ENCODE measurements at regions not wholly inside any gene's neighbourhood (a gene's known extent, or its start where the extent isn't known, plus 50 kb on each side); places are given as distances from the start of the nearest gene placed in this dataset.
"Not testable (repeated sequence)": the region's sequence is repeated elsewhere in the genome, so short reads cannot be mapped to it uniquely, and the experiment has no call there.

GRCh38 chr6:23790756-23791155 is 335.3 kb upstream of the NRSN1 start:
- DNase-seq (ENCODE audit: low read depth), result no peak
- H3K4me3 ChIP-seq (ENCODE audit: low read depth, low read length), result no peak overlapping the region

DNA sequence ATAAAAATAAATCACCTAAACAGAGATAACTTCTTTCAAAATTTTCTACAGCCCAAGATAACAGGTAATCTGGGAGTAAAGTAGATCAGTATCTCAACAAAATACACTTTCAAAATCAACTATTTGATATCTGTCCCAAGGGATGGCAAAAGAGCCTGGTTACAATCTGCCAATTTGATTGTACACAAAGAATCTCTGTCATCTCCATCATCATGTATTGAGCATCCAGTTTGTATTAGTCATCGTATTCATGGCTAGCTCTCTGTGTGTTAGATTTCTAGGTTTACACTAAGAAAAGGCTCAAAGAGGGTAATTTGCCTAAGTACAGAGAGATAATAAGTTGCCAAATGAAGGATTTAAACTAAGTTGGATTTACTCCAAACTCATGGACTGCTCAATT is 329.0 kb upstream of the NRSN1 start:
- H3K4me3 ChIP-seq (ENCODE audit: low read depth, low read length), result no peak overlapping the region
- DNase-seq (ENCODE audit: low read depth), result no peak

GRCh38 chr6:23804289-23804688 is 321.7 kb upstream of the NRSN1 start:
- not testable (repeated sequence) for DNase-seq (ENCODE audit: low read depth); H3K4me3 ChIP-seq (ENCODE audit: low read depth, low read length)

DNA sequence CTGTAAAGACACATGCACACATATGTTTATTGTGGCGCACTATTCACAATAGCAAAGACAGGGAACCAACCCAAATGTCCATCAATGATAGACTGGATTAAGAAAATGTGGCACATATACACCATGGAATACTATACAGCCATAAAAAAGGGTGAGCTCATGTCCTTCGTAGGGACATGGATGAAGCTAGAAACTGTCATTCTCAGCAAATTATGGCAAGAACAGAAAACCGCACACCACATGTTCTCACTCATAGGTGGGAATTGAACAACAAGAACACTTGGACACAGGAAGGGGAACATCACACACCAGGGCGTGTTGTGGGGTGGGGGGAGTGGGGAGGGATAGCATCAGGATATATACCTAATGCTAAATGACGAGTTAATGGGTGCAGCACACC is 304.9 kb upstream of the NRSN1 start:
- not testable (repeated sequence) for DNase-seq (ENCODE audit: low read depth); H3K4me3 ChIP-seq (ENCODE audit: low read depth, low read length)

DNA sequence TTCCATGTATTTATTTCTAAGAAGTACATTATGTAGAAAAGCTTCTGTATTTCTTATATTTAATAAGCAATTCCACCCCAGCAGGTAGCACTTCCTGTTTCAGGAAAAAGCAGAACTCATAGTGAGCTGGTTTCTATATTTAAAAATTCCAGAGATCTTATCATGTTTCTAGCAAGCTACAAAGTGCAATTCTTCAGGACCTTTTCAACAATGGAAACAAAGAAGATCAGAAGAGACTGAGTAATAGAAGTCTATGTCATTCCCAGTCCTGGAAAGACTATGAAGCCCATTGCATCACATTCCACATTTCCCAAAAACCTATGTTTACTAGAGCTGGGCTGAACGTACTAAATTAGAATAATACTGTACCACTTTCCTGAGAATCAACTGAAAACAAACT is 302.6 kb upstream of the NRSN1 start:
- no peak for DNase-seq (ENCODE audit: low read depth)
- H3K4me3 ChIP-seq (ENCODE audit: low read depth, low read length), result no peak overlapping the region

DNA sequence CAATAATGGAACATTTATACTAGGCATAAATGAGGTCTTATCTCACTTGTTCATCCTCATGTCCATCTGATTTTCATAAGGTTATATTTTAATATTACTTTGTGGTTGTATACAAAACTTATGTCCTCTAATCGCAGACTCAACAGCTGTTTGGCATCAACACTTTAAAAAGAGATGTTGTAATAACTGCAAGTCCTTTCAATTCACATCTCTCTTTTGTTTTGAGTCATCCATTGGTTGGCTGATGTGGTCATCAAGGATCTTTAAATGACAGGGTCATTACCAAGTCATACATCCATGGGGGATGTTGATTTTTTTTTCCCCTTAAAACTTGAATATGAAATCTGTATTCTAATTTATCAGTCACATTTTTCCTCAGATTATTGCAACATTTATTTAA is 299.4 kb upstream of the NRSN1 start:
- no peak for DNase-seq (ENCODE audit: low read depth)
- no peak overlapping the region for H3K4me3 ChIP-seq (ENCODE audit: low read depth, low read length)

DNA sequence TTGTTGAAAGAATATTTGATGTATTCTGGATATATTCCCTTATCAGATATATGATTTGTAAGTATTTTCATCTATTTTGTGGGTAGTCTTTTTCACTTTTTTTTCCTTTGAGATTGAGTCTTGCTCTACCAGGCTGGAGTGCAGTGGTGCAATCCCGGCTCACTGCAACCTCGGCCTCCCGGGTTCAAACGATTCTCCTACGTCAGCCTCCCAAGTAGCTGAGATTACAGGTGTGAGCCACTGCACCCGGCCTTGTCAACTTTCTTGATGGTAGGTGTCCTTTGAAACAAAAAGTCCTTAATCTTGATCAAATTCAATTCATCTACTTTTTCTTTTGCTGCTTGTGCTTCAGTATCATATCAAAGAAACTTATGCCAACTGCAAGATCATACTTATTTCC is 297.2 kb upstream of the NRSN1 start:
- no peak for DNase-seq (ENCODE audit: low read depth)
- no peak overlapping the region for H3K4me3 ChIP-seq (ENCODE audit: low read depth, low read length)

GRCh38 chr6:23841116-23841515 is 284.9 kb upstream of the NRSN1 start:
- DNase-seq (ENCODE audit: low read depth), result no peak
- no peak overlapping the region for H3K4me3 ChIP-seq (ENCODE audit: low read depth, low read length)

GRCh38 chr6:23842760-23843159 is 283.3 kb upstream of the NRSN1 start:
- no peak for DNase-seq (ENCODE audit: low read depth)
- H3K4me3 ChIP-seq (ENCODE audit: low read depth, low read length), result no peak overlapping the region

DNA sequence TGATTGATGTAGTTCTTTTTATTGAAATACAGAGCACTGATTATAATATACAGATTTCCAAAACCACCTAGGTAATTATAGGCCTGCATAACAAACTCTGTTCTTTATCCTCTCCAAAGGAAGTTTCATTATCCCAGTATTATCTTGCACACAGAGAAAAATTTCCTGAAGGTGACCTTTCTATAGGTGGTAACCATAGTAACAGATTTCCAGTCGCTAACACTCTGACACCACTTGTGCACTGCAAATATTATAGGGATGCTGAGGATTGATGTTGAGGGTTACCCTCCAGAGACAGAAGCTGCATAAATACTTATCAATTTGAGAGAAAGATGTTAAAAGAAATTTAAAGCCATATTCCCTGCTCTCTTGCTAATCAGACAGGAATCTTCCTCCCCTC is 274.5 kb upstream of the NRSN1 start:
- no peak for DNase-seq (ENCODE audit: low read depth)
- H3K4me3 ChIP-seq (ENCODE audit: low read depth, low read length), result no peak overlapping the region

GRCh38 chr6:23853566-23854133 is 272.4 kb upstream of the NRSN1 start:
- DNase-seq (ENCODE audit: low read depth), result not testable (repeated sequence)

DNA sequence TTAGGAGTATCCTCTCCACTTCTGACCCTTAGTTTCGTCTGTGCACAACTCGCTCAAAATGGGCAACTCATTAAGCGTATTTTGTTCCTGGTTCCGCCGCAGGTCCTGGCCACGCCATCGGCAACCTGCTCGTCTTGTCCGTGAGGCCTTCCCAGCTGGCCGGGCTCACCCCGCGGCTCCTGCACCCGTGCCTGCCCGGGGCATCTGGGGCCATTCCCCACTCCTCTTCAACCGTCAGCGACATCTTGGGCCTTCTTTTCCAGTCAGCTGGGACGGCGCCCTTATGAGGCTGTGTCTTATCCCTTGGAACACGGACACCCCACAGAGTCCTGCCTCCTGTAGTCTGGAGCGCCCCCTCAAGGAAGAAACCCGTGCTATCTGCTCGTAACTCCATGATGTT is 271.9 kb upstream of the NRSN1 start:
- not testable (repeated sequence) for H3K4me3 ChIP-seq (ENCODE audit: low read depth, low read length); DNase-seq (ENCODE audit: low read depth)

More at GRCh38 chr6:23853566-23854133, 272.4 kb upstream of the NRSN1 start:
- not testable (repeated sequence) for H3K4me3 ChIP-seq (ENCODE audit: low read depth, low read length)

DNA sequence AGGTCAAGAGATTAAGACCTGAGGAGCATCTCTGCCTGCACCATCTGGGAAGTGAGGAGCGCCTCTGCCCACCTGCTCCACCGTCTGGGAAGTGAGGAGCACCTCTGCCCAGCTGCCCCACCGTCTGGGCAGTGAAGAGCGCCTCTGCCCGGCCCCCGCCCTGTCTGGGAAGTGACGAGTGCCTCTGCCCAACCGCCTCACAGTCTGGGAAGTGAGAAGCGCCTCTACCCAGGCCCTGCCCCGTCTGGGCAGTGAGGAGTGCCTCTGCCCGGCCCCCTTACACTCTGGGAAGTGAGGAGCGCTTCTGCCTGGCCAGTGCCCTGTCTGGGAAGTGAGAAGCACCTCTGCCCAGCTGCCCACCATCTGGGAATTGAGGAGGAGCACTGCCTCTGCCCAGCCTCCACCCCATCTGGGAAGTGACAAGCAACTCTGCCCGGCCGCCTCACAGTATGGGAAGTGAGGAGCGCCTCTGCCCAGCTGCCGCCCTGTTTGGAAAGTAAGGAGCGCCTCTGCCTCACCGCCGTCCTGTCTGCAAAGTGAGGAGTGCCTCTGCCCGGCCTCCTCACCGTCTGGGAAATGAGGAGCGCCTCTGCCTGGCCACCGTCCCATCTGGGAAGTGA is 270.4 kb upstream of the NRSN1 start:
- DNase-seq (ENCODE audit: low read depth), result no peak
- no peak overlapping the region for H3K4me3 ChIP-seq (ENCODE audit: low read depth, low read length)

DNA sequence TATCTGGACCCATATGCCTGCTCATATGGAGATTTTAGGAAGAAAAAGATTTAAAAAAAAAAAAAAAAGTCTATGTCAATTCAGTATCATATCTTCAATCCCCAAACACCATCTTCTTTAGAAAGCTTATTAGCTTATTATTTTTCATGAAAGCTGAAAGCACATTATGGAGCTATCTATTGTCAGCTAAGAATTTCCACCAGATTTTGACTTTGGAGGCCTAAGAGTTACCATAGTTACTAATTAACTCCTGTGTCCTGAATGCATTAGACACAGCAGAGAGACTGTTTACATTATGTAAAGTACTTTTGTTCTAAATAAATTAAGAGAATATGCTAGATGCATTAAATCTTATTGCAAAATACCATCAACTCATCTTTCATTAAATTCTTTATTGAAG is 255.5 kb upstream of the NRSN1 start:
- no peak for DNase-seq (ENCODE audit: low read depth)
- H3K4me3 ChIP-seq (ENCODE audit: low read depth, low read length), result no peak overlapping the region

GRCh38 chr6:23873161-23873560 is 252.9 kb upstream of the NRSN1 start:
- DNase-seq (ENCODE audit: low read depth), result no peak
- no peak overlapping the region for H3K4me3 ChIP-seq (ENCODE audit: low read depth, low read length)

DNA sequence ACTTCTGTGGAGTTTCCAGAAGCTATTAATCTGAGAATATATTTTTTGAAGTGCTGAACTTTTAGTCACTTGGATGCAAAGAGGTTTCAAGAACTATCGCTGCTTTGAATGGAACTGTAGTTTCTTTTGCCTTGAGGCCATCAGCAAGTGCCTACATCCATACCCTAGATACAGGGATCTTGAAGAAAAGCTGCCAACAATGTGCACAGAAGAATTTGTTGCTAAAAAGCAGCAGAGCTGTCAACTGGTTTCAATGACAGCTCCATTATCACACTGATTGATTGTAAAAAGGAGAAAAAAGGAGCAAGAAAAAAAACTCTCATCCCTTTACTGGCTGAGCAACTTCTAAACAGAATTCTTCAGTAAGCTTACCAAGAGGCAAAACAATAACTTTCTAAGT is 251.0 kb upstream of the NRSN1 start:
- H3K4me3 ChIP-seq (ENCODE audit: low read depth, low read length), result no peak overlapping the region
- no peak for DNase-seq (ENCODE audit: low read depth)

DNA sequence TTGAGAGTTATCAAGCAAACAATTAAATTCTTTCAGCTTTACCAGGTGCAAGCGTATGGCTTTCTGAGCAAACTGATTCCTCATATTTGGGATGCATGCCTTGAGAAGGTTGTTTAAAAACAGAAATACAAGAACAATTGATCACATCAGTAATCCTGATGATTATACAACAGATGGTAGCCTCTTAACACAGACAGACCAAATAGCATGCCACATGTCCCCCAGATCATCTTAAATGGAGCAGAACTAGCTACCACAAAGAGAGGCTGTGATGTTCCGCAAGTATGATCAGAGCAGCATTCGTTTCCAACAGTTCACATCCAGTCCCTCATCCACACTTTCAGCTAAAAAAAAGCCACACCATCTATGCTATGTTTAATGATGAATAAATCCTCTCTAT is 246.2 kb upstream of the NRSN1 start:
- no peak for DNase-seq (ENCODE audit: low read depth)
- no peak overlapping the region for H3K4me3 ChIP-seq (ENCODE audit: low read depth, low read length)

GRCh38 chr6:23890543-23891227 is 235.3 kb upstream of the NRSN1 start:
- DNase-seq (ENCODE audit: low read depth), result no peak
- H3K4me3 ChIP-seq (ENCODE audit: low read depth, low read length), result no peak overlapping the region

- H3K4me3 ChIP-seq (ENCODE audit: low read depth, low read length), result no peak overlapping the region
- no peak for DNase-seq (ENCODE audit: low read depth)
Measured at GRCh38 chr6:23905133-23905815, 220.7 kb upstream of the NRSN1 start.

GRCh38 chr6:23910420-23910819 is 215.6 kb upstream of the NRSN1 start:
- DNase-seq (ENCODE audit: low read depth), result no peak
- H3K4me3 ChIP-seq (ENCODE audit: low read depth, low read length), result no peak overlapping the region

- H3K4me3 ChIP-seq (ENCODE audit: low read depth, low read length), result no peak overlapping the region
- no peak for DNase-seq (ENCODE audit: low read depth)
Measured at GRCh38 chr6:23927935-23928334, 198.1 kb upstream of the NRSN1 start.
